Transverse colon (tissue), 3 donors: ENCODE measurements at regions not wholly inside any gene's neighbourhood (a gene's known extent, or its start where the extent isn't known, plus 50 kb on each side); places are given as distances from the start of the nearest gene placed in this dataset.

ENCODE experiments used
- POLR2A ChIP-seq: fragments of 450-650 bp; IDR thresholded peaks from one replicate; pipeline ENCODE4 v1.6.1; 2016; ENCODE audit warnings: antibody characterized with exemption, mild to moderate bottlenecking, moderate library complexity
- TF ChIP-seq, protein P1 (sequence below), 5 experiments: fragments of 200-600 bp in 3 of 5; fragments of 450-650 bp in 2 of 5; sonication (generic) in 3 of 5; IDR thresholded peaks; 1 replicate in 2 of 5; 2 replicates in 3 of 5; pipeline ENCODE4 v1.5.1; 2016 to 2017; ENCODE audit warnings: antibody characterized with exemption in 5 of 5, inconsistent platforms in 3 of 5, mild to moderate bottlenecking in 2 of 5, moderate library complexity in 1 of 5

DNA sequence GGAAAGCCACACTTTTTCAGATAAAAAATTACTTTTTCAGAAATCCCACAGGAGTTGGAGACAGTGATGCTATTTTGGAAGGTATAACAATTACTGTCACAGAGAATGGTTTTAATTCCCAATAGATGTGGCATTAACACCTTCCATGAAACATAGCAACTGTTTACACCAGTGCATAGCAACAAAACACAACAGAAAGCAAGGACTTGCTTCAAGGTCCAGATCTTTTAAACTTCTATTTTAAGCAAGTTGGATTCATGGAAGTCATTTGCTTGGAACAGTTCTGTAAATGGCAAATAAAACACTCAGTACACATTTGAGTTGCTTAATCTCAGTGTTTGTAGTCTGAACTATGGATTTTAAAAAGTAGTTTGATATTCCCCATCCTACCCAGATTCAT, 385.9 kb upstream of the SPRY2 start:
- TF ChIP-seq, protein P1, sequence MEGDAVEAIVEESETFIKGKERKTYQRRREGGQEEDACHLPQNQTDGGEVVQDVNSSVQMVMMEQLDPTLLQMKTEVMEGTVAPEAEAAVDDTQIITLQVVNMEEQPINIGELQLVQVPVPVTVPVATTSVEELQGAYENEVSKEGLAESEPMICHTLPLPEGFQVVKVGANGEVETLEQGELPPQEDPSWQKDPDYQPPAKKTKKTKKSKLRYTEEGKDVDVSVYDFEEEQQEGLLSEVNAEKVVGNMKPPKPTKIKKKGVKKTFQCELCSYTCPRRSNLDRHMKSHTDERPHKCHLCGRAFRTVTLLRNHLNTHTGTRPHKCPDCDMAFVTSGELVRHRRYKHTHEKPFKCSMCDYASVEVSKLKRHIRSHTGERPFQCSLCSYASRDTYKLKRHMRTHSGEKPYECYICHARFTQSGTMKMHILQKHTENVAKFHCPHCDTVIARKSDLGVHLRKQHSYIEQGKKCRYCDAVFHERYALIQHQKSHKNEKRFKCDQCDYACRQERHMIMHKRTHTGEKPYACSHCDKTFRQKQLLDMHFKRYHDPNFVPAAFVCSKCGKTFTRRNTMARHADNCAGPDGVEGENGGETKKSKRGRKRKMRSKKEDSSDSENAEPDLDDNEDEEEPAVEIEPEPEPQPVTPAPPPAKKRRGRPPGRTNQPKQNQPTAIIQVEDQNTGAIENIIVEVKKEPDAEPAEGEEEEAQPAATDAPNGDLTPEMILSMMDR (IDR thresholded peaks at IDR 0.05), result no peak
- TF ChIP-seq POLR2A, result no peak
